Activated naive CD4-positive, alpha-beta T cell treated with anti-CD3 and anti-CD28 coated beads for 36 hours (primary cell): ENCODE measurements at regions not wholly inside any gene's neighbourhood (a gene's known extent, or its start where the extent isn't known, plus 50 kb on each side); places are given as distances from the start of the nearest gene placed in this dataset.

Experiments used
- CTCF ChIA-PET: fragments of 350-600 bp; sonication (Branson Sonifier 250); formaldehyde crosslinking; loops from one replicate; lab custom pipeline; 2021; ENCODE audit warnings: antibody characterized with exemption; lab: Charles Lee
- DNase-seq: peaks from one replicate; pipeline ENCODE4 v3.0.0-alpha.2; 2020
- H3K27ac Mint-ChIP-seq: one replicate; pipeline ENCODE4 v1.8.0; 2021; ENCODE audit warnings: mild to moderate bottlenecking, mixed read lengths
- H3K27me3 Mint-ChIP-seq: one replicate; pipeline ENCODE4 v1.8.0; 2021; ENCODE audit warnings: low read depth, mixed read lengths
- H3K36me3 Mint-ChIP-seq: one replicate; pipeline ENCODE4 v1.8.0; 2021; ENCODE audit warnings: low read depth, mixed read lengths
- H3K4me1 Mint-ChIP-seq: one replicate; pipeline ENCODE4 v1.8.0; 2021; ENCODE audit warnings: low read depth, mixed read lengths
- H3K4me3 Mint-ChIP-seq: one replicate; pipeline ENCODE4 v1.8.0; 2021; ENCODE audit warnings: mild to moderate bottlenecking, moderate library complexity, mixed read lengths
- H3K9me3 Mint-ChIP-seq: one replicate; pipeline ENCODE4 v1.8.0; 2021; ENCODE audit warnings: mixed read lengths
- intact Hi-C: fragments of 100-400 bp; cut with micrococcal nuclease; formaldehyde crosslinking; loops from one replicate; pipeline ENCODE4 v1.15.1; 2023

DNA sequence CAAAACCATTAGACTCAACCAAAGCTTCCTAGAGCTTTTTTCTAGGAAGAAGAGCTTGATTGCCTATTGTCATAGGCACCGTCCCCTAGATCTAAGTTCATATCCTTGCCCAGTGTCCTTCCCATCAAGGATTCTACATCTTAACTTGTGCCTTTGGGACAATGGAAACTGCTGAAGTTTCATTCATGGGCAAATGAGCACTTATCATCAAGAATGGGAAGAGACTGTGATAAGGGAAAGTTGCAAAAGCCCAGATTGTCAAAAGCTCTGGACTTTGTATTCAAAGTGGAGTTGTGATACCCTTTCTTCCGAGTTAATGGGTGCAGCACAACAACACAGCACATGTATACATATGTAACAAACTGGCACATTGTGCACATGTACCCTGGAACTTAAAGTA is 503.0 kb upstream of the KLHL29 start:
- CTCF ChIA-PET = no interaction called here
- Mint-ChIP-seq H3K27ac (no peak overlapping the region), H3K36me3 (no peaks in the 10 kb centered on the region), H3K4me1 (no peaks in the 10 kb centered on the region), H3K9me3 (no peaks in the 10 kb centered on the region), H3K4me3 (no peak overlapping the region), H3K27me3 (no peaks in the 10 kb centered on the region)
- no peak for DNase-seq
- intact Hi-C loops = no loop called here

DNA sequence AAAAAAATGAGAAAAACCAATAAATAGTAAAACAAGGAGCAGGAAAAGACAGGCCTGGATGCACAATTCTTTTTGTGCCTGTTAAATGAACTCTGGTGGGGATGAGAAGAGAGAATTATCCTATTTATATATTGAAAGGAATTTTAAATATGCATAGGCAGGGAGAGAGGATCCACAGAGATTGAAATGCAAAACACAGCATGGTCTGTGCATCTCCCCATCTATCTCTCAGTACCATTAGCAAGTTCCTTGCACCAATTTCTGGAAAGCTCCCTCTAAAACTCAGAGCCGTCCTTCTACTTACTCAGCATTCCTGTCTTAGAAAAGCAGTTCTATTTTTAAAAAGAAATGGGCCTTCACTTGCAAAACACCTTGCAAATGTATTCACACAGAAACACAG is 502.3 kb upstream of the KLHL29 start:
- DNase-seq = no peak
- intact Hi-C loops = no loop called here
- Mint-ChIP-seq H3K9me3 (no peaks in the 10 kb centered on the region), H3K4me3 (no peak overlapping the region), H3K4me1 (no peaks in the 10 kb centered on the region), H3K27ac (no peak overlapping the region), H3K36me3 (no peaks in the 10 kb centered on the region), H3K27me3 (no peaks in the 10 kb centered on the region)
- CTCF ChIA-PET = no interaction called here

DNA sequence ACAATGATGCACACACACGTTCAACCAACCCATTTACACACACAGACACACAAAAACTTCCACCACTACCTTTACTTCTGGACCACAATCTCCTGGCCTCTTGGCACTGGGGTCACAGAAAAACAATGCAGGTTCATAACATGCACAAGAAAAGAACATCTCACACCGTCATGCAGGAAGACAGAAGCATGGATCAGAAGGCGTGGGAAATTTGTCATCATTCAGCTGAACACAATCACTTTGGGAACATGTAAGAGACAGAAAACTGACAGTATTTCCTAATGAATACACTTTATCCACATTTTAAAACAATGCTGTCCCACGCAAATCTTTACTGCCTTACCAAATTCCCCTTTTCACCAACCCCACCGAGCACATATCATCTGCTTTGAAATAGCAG is 501.9 kb upstream of the KLHL29 start:
- Mint-ChIP-seq H3K4me1 (no peaks in the 10 kb centered on the region), H3K36me3 (no peaks in the 10 kb centered on the region), H3K9me3 (no peaks in the 10 kb centered on the region), H3K27ac (no peak overlapping the region), H3K27me3 (no peaks in the 10 kb centered on the region), H3K4me3 (no peak overlapping the region)
- DNase-seq = no peak
- intact Hi-C loops = no loop called here
- CTCF ChIA-PET = no interaction called here

DNA sequence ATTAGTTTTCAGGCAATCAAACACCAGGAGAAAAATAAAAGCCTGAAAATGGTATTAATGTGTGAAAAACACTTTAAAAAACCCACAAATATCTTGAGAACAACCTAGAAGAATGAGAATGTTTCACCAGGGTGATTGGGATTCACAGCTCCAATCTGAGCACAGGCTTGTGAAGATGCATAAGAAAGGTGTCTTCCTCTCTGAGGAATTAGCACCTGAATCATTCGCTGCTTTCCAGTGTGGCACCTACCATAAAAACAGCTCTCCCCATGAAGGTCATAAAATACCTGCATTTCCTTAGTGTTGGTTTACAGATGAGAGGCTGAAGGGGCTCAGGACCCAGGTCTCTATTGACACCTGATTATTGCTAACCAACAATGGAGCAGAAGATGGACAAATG is 499.7 kb upstream of the KLHL29 start:
- no peak overlapping the region for H3K4me3 Mint-ChIP-seq
- CTCF ChIA-PET = no interaction called here
- intact Hi-C loops = no loop called here
- no peak overlapping the region for H3K27ac Mint-ChIP-seq
- no peaks in the 10 kb centered on the region for H3K27me3 Mint-ChIP-seq
- no peaks in the 10 kb centered on the region for H3K9me3 Mint-ChIP-seq
- H3K36me3 Mint-ChIP-seq = no peaks in the 10 kb centered on the region
- no peaks in the 10 kb centered on the region for H3K4me1 Mint-ChIP-seq
- DNase-seq = no peak

DNA sequence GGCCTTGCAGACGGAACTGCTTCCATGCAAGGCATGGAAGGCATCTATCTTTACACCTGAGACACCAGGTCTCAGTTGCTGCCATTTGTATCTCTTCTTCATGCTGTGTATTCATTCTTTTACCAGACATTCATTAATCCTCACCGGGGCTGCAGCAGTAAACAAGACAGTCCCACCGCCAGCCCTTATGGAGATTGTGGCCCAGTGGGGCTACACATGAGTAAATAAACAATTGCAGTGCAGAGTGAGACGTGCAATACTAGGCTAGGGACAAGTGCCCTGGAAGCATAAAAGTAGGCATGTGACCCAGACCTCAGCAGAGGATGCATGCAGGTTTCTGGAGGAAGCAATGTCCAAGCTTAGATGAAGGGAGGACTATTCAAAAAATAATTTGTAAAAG is 497.6 kb upstream of the KLHL29 start:
- Mint-ChIP-seq H3K27me3 (no peaks in the 10 kb centered on the region), H3K9me3 (no peaks in the 10 kb centered on the region), H3K27ac (no peak overlapping the region), H3K36me3 (no peaks in the 10 kb centered on the region), H3K4me1 (no peaks in the 10 kb centered on the region), H3K4me3 (no peak overlapping the region)
- intact Hi-C loops = no loop called here
- CTCF ChIA-PET = no interaction called here
- DNase-seq = no peak

DNA sequence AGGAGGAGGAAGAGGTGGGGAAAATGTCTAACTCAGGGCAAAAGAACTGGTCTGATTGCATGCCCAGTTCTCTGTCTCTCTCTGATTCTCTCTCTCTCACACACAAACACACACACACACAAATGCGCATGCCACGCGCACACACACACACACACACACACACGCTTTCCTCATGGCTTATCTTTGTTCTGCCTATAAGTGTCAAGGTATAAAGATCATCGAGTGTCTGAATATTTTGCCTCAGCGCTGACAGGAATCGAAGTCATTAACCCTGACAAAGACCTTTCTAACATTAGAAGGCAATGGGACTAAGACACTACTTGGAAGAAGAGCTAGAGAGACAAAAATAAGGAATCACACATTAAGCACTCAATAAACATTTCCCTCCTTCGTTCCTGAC is 497.1 kb upstream of the KLHL29 start:
- Mint-ChIP-seq H3K27me3 (no peaks in the 10 kb centered on the region), H3K9me3 (no peaks in the 10 kb centered on the region), H3K4me3 (no peak overlapping the region), H3K27ac (no peak overlapping the region), H3K4me1 (no peaks in the 10 kb centered on the region), H3K36me3 (no peaks in the 10 kb centered on the region)
- intact Hi-C loops = no loop called here
- CTCF ChIA-PET = no interaction called here
- no peak for DNase-seq

DNA sequence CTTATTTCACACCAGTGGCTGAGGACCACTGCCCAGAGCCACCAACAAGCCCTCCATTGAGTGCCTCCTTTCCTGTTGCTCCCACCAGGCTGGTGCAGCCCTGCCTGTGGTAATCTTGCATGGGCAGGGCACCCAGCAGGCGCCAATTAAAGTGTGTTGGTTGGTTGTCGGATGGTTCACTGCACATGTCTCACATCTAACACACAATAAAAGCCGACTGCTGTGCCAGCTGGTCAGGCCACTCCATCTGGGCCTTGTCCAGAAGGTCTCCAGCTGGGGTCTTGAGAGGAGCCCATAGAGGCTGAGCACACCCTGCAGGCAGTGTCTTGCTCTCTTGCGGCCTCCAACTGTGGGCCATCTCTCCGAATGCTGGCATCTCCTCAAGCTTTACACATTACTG is 494.8 kb upstream of the KLHL29 start:
- DNase-seq = no peak
- CTCF ChIA-PET = no interaction called here
- Mint-ChIP-seq H3K27ac (no peak overlapping the region), H3K4me3 (no peak overlapping the region), H3K4me1 (no peaks in the 10 kb centered on the region), H3K9me3 (no peaks in the 10 kb centered on the region), H3K36me3 (no peaks in the 10 kb centered on the region), H3K27me3 (no peaks in the 10 kb centered on the region)
- intact Hi-C loops = no loop called here

DNA sequence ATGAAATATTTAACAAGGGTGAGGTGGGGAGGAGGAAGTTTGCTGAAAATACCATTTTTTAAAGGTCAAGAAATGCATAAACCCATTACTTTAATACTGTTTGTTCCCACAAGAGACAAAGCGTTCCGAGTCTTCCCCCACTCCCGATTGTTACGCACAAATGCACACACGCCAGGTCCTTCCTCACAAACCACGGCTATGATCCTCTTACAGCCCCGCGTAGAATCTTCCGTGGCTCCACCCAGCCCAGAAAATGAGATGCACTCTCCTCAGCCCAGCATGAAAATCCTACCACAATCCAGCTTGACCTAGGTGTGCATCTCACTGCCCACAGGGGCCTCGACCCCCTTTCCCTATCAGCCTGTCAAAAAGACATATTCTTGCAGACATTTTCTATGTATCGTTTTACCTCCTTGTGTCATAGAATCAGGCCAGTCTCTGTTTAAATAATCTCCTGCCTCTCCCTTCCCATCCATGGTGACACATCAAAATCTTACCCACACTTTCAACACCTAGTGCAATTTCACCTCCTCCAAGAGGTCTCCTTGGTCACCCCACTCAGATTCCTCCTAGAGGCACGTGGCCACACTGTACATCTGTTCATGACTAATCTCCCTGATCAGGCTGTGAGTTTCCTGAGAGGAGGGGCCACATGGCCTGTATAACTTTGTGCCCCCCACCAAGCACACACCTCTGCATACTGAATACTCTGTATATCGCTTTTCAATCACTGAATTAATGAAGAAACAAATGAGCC is 491.0 kb upstream of the KLHL29 start:
- H3K27ac Mint-ChIP-seq = no peak overlapping the region
- CTCF ChIA-PET = interaction anchor here (0.9 kb wide), 1 partner anchor 16 kb away, joined by 3 read pairs; no protein-coding TSS in a partner anchor
- no peak overlapping the region for H3K4me3 Mint-ChIP-seq
- no peaks in the 10 kb centered on the region for H3K9me3 Mint-ChIP-seq
- no peaks in the 10 kb centered on the region for H3K4me1 Mint-ChIP-seq
- intact Hi-C loops = no loop called here
- H3K36me3 Mint-ChIP-seq = no peaks in the 10 kb centered on the region
- DNase-seq = no peak
- H3K27me3 Mint-ChIP-seq = no peaks in the 10 kb centered on the region

DNA sequence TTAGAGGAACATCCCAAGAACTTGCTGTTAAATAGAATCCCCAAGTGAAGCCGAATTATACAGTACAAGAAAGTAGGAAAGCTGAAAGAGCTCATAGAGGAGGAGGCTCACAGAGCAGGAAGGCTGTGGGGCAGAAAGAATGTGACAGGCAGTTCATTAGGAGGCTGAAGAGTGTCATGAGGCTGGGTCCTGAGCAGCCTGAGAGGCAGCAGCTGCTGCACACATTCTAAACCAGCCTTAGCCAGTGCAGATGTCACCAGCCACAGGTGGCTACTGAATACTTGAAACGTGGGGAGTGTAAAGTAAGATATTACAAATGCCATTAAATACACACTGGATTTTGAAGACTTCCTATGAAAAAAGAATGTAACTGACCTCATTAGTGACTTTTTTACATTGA is 490.2 kb upstream of the KLHL29 start:
- no peak for DNase-seq
- CTCF ChIA-PET = no interaction called here
- H3K36me3 Mint-ChIP-seq = no peaks in the 10 kb centered on the region
- H3K27ac Mint-ChIP-seq = no peak overlapping the region
- no peaks in the 10 kb centered on the region for H3K4me1 Mint-ChIP-seq
- no peak overlapping the region for H3K4me3 Mint-ChIP-seq
- intact Hi-C loops = no loop called here
- no peaks in the 10 kb centered on the region for H3K9me3 Mint-ChIP-seq
- no peaks in the 10 kb centered on the region for H3K27me3 Mint-ChIP-seq

DNA sequence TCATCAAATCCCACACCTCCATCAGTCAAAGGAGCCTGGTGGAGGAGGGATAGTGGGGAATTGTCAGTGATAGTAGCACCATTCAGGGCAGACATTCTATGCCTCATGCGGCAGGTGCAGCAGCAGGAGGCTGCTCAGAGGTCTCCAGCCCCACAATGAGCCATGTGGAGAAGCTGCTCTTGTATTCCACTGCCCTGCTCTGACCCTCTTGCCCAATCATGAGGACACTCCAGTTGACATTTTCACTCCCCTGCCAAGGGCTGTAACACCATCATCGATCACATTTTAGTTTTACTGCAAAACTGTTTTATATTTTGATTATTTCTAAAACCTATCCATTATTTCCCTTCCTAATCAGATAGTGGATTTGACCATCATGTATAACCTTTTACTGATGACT is 487.6 kb upstream of the KLHL29 start:
- Mint-ChIP-seq H3K36me3 (no peaks in the 10 kb centered on the region), H3K4me1 (no peaks in the 10 kb centered on the region), H3K9me3 (no peaks in the 10 kb centered on the region), H3K27ac (no peak overlapping the region), H3K27me3 (no peaks in the 10 kb centered on the region), H3K4me3 (no peak overlapping the region)
- no peak for DNase-seq
- CTCF ChIA-PET = no interaction called here
- intact Hi-C loops = no loop called here

DNA sequence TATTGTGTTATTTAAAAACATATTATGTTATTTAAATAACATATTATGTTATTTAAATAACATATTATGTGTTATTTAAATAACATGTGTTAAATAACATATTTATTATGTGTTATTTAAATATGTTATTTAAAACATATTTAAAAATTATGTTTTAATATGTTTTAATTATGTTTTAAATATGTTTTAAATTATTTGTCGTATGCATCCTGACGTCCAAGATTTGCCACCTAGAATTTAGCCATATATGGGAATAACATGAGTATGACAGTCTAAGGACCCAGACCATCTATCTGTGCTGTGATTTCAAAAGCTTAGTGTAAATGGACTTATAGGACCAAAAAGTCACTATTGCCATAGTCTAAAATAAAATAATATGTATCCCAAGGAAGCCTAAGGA is 484.3 kb upstream of the KLHL29 start:
- CTCF ChIA-PET = no interaction called here
- Mint-ChIP-seq H3K4me1 (no peaks in the 10 kb centered on the region), H3K27me3 (peaks cover 3% of the 10 kb centered on the region), H3K4me3 (no peak overlapping the region), H3K36me3 (no peaks in the 10 kb centered on the region), H3K27ac (no peak overlapping the region), H3K9me3 (no peaks in the 10 kb centered on the region)
- intact Hi-C loops = loop anchor here (5.0 kb wide), 1 partner anchor 452 kb away; no protein-coding TSS in a partner anchor
- no peak for DNase-seq

DNA sequence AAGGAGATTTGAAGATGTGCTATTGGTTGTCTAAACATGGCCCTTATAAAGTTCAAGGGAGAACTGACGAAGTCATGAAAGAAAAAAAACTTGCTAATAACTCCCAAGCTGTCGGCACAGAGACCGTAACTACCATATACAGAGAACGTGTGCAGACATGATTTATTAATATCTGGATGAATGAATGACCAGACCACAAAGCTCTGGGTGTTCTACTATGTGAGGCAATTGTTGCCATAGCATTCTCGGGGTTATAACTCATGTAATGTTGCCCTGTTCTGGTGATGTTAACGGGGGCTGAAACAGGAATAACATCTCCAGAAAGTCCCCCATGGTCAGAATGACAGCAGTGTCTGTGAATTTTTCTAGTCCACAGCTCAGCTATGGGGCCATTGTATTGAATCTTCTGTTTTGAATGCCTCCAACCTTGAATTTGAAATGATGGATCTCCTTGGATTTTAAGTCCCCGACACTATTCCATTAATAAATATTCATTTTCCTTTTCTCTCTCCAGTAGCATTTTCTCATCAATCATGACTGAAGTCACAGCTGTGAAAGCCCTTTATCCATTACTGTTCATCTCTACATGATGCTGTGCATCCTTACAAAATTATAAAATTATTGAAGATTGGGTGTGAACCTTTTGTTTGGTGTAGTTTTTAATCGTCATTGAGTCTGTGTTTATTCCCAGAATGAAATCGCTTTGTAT is 483.4 kb upstream of the KLHL29 start:
- no peak overlapping the region for H3K27ac Mint-ChIP-seq
- no peaks in the 10 kb centered on the region for H3K36me3 Mint-ChIP-seq
- H3K4me1 Mint-ChIP-seq = no peaks in the 10 kb centered on the region
- CTCF ChIA-PET = no interaction called here
- no peaks in the 10 kb centered on the region for H3K9me3 Mint-ChIP-seq
- intact Hi-C loops = loop anchor here (5.0 kb wide), 1 partner anchor 451 kb away; no protein-coding TSS in a partner anchor
- H3K27me3 Mint-ChIP-seq = peaks cover 4% of the 10 kb centered on the region
- DNase-seq = no peak
- H3K4me3 Mint-ChIP-seq = no peak overlapping the region

DNA sequence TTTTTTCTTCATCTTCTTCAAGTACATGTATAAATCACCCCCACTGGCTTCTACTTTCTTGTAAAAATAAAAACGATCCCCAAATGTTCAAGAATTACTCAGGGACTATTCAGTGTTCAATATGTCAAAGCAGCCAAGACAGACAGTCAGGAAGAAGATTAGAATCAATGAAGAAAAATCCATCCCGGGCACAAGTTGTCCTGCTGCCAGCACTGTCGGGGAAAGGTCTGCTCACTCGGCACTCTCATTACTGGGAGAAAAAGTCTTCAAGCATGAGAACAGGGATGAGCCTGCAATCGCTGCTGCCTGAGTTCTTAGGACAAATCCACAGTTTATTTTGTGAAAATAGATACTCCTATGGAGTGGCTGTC is 482.8 kb upstream of the KLHL29 start:
- Mint-ChIP-seq H3K27ac (no peak overlapping the region), H3K9me3 (no peaks in the 10 kb centered on the region), H3K4me1 (no peaks in the 10 kb centered on the region), H3K27me3 (peaks cover 5% of the 10 kb centered on the region), H3K36me3 (no peaks in the 10 kb centered on the region), H3K4me3 (no peak overlapping the region)
- intact Hi-C loops = loop anchor here (5.0 kb wide), 1 partner anchor 450 kb away; no protein-coding TSS in a partner anchor
- no peak for DNase-seq
- CTCF ChIA-PET = no interaction called here
